ENCODE measurements at regions not wholly inside any gene's neighbourhood (a gene's known extent, or its start where the extent isn't known, plus 50 kb on each side); places are given as distances from the start of the nearest gene placed in this dataset.
"Not testable (repeated sequence)": the region's sequence is repeated elsewhere in the genome, so short reads cannot be mapped to it uniquely, and the experiment has no call there.

DNA sequence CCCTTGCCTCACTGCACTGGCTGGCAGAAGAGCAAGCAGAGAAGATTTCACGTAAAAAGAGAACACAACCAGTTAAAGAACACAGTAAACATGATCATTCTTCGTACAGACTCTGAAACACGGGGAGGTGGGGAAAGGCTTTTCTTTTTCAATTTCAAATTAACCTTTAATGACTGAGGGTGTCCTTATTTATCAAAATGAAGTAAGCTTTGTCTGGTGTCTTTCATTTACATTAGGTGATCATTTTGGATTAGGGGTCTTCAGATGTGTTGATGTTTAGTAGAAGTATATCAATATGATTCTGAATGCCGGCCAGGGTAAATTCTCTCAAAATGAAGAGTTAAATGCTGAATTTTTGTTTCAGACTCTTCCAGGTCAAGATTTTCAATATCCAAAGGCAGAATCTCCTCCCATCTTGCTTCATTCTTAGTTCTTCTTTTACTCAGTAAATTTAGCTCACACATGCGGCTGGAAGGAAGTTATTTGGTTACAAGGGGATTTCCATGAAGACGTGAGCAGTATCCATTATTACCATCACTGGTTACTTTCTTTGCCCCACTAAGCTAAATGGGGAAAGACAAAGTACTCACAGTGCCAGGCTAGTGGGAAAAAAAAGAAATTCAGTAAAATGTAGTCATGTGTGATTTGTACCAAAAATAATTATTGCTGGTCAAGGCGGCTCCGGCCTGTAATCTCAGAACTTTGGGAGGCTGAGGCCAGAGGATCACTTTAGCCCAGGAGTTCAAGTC is 272.2 kb upstream of the NR2F2 start:
- no peak for DNase-seq (ENCODE audit: low read depth)

DNA sequence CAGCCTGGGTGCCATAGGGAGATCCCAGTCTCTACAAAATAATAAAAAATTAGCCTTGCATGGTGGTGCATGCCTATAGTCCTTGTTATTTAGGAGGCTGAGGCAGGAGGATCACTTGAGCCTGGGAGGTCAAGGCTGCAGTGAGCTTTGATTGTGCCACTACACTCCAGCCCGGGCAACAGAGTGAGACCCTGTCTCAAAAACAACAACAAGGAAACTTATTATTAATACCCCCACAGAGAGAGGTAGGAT is 271.7 kb upstream of the NR2F2 start:
- not testable (repeated sequence) for DNase-seq (ENCODE audit: low read depth)

DNA sequence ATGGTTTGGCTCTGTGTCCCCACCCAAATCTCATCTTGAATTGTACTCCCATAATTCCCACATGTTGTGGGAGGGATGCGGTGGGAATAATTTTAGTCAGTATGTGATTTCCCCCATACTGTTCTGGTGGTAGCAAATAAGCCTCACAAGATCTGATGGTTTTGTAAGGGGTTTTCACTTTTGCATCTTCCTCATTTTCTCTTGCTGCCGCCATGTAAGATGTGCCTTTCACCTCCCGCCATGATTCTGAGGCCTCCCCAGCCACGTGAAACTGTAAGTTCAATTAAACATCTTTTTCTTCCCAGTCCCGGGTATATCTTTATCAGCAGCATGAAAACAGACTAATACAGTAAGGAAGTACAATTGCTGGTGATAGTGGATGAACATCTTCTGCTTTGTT is 269.9 kb upstream of the NR2F2 start:
- DNase-seq (ENCODE audit: low read depth): not testable (repeated sequence)

DNA sequence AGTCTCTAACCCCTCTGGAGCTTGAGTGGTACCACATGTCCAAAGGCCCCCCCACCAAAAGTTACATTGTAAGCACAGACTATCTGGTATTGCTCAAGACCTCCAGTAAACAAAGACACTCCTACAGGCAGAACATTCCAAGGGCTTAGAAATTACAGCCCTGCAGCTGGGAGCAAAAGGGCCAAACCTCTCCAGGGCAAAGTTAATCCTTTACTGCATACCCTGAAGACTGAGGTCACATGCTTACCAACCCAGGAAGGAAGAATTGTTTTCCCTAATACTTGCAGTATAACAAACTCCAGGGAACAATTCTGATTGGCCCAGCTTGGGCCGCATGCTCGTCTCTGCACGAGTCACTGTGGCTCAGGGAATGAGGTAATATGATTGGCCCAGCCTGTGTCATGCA is 266.1 kb upstream of the NR2F2 start:
- no peak for DNase-seq (ENCODE audit: low read depth)

DNA sequence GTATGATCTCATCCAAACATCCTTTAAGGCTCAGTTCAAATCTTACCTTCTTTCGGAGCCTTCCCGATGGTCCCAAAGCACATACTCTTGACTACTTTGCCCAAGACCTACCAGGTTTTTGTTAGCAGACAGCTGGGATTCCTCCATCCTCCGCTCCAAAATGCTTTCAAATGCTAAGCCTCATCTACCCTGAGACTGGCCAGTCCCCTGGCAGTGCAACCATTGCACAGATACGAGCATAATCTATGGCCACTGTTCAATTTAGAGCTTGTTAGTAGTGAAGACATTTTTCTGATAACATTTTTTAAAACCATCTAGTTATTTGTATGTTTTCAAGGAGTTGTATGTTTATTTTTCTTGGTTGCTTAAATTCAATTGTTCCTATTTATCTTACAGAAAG is 264.4 kb upstream of the NR2F2 start:
- DNase-seq (ENCODE audit: low read depth): no peak

DNA sequence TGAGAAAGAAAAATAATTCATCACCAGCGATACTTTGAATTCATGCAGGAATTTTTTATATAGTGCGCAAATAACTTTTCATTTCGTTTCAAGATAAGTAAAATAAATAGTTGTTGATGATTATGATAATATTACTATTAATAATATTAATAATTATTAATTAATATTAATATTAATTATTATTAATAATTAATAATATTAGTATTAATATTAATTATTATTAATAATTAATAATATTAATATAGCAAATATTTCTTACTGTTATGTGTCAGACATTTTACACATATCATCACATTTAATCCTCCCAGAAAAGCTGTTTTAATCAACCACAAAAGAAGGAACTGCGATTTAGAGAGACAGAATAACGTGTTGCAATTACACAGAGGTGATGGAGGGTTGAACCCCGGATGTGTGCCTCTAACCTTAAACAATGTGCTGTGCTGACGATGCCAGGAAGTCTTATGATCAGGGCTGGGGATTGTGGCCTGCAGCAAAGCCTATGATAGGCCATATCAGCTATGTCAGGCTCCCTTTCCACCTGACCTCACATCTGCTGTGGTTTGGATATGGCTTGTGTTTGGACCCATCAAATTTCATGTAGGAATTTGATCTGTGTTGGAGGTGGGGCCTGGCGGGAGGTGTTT is 263.5 kb upstream of the NR2F2 start:
- DNase-seq (ENCODE audit: low read depth): no peak

DNA sequence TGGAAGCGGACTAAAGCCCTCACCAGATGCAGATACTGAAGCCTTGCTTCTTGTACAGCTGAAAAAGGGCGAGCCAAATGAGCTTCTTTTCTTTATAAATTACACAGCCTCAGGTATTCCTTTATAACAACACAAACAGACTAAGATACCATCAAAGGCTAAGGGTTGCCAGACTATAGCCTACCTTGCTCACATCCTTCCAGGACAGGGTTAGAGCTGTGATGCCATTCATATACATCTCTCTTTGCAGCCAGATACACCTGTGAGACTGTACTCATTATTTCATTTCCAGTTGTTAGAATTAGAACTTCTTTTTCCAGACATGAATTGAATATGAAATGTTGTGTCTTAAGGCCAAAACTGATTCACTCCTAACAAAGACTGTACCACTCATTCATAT is 262.8 kb upstream of the NR2F2 start:
- DNase-seq (ENCODE audit: low read depth): no peak

DNA sequence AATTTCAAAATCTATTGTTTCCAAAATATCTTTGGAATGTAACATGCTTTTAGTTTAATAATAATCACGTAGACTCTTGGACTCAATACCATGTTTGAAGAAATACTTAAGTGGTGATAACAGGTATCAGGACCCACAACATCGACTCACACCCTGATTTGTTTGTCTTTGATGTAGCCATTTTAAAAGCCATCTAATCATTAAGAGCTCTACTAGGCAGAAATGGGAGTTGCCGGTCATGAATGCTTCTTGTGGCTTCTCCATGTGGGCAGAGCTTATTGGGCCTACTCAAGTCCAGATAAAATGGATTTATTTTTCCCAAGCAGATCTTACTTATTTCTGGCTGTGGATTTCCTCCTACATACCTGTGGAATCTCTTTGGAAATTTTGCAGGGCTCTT is 261.6 kb upstream of the NR2F2 start:
- no peak for DNase-seq (ENCODE audit: low read depth)

DNA sequence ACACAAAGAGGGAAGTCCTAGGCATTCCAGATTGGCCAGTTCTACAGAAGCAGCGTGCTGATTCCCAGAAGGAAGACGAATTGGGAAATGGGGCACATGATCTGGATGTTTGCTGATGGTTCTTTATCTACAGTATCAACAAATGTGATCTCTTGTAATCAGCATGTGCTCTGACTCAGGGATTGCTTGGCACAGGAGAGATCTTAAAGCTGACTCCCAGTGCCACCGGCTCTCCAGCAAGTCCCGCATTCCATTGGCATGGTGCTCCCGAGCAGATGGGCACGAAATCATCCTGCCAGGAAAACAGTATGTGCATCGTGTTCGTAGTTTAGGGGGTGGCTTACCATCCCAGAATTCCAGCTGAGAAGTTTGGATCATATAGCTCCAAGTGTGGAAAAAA is 259.9 kb upstream of the NR2F2 start:
- no peak for DNase-seq (ENCODE audit: low read depth)

DNA sequence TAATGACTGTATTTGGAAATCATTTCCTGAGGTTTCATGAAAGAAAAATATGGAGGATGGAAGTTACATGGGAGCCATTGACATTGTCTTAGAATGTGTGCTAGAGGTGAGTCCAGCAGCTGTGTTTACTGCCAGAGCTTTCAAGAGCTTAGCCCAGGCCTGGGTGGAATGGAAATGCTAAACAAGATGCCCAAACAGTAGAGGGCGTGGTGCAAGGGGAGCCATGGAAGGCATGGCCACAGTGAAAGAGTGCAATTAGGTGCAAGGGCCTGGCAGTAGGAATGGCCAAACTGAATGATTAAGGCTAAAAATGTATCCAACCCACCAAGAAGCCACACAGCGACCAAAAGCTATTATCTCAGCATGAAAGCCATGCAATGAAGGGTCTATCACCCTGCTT is 257.7 kb upstream of the NR2F2 start:
- DNase-seq (ENCODE audit: low read depth): no peak

DNA sequence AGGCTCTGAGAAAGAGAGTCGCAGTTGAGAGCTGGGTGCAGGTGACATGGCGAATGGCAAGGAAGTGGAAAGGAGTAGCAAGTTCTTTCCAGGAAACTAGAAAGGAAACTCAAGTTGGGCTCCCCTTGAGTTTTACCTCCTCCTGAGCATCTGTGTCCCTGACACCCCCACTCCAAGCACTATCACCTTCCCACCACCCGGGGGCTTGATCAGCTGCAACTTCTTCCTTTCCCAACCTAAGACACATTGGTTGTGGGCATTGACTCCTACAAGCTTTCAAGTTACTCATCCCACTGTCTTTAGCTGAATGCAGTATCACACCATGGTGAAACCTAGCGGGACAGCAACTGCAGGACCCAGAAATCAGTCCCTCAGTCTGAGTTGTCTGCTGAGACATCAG is 256.6 kb upstream of the NR2F2 start:
- DNase-seq (ENCODE audit: low read depth): no peak

DNA sequence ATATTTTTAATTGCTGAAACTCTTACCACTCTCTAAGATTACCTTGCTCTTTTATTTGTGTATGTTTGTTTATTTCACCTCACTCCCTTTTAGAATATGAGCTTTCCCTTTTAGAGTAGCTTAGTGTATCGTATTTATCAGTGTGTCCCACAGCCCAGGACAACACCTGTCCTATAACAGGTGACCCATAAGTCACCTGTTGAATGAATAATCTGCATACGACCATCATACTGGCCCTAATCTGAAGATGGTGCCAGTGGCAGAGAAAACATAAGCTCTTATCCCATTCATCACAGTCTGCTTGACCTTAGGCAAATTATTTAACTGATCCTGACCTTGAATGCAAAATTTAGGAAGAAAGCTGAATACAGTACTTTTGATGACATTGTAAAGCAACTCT is 254.6 kb upstream of the NR2F2 start:
- no peak for DNase-seq (ENCODE audit: low read depth)

DNA sequence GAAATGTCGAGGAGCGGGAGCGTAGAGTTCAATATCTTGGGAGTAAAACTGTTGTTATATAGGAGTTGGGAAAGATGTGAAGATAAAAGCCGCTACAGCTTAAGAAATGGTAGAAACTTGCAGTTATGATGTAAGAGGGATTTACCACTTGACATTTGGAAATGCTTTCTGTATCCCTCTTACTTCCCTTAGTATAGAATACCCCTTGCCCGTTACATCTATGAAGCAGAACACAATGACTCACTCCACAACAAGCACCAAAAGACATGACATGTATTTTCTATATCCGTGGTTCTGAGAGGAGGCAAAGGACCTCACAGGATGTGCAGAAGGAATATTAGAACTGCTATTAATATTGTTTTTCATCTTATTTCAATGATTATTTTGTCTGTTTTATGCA is 254.2 kb upstream of the NR2F2 start:
- no peak for DNase-seq (ENCODE audit: low read depth)

DNA sequence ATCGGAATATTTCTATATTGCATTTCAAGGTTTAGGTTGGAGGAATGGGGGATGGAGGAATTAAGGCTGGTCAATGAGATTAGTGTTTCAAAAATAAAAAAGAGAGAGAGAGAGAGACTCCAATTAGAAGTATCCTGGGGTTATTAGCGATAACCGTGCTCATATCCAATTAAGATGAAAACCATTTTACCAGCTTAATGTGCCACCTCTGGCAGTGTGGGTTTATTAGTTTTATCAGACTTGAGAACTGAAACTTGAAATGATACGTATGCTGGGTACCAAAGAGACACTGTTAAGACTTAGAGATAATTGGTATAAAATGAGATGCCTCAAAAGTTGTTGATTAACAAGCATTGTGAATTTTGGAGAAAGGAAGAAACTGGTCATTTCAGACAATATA is 251.5 kb upstream of the NR2F2 start:
- DNase-seq (ENCODE audit: low read depth): no peak

DNA sequence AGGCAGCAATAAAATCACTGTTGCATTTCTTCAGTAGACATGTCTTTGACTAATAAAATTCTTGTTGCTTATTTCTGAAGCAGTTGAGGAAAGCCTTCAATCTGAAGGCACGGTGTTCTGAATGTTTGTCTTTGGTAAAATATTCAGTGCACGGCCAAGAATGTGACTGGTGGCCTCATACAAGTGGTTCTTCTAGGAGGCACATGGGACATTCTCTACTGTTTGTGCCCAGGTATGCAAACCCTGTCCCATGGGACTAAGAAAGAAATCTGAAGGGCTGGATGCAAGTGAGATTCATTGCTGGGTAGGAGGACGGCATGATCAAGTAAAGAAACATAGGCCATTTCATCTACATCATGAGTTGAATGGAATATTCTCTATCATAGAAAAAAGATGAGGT is 250.6 kb upstream of the NR2F2 start:
- DNase-seq (ENCODE audit: low read depth): no peak

DNA sequence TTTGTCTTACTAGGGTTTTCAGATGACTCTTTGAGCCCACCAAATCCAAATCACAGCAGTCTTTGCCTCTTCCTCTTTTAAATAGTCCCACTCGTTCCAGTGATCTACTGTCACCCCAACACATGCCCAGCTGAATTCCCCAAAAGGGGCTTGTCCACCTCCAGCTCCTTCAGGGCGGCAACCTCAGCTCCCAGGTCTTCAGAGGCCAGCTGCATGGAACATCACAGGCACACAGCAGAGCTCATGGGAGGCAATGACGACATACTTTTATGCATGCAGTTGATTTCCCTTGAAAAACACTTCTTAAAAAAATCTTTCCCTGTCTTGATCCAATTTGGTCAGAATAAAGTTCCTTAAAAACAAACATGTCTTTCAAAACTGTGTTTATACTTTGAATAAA is 244.3 kb upstream of the NR2F2 start:
- DNase-seq (ENCODE audit: low read depth): no peak

DNA sequence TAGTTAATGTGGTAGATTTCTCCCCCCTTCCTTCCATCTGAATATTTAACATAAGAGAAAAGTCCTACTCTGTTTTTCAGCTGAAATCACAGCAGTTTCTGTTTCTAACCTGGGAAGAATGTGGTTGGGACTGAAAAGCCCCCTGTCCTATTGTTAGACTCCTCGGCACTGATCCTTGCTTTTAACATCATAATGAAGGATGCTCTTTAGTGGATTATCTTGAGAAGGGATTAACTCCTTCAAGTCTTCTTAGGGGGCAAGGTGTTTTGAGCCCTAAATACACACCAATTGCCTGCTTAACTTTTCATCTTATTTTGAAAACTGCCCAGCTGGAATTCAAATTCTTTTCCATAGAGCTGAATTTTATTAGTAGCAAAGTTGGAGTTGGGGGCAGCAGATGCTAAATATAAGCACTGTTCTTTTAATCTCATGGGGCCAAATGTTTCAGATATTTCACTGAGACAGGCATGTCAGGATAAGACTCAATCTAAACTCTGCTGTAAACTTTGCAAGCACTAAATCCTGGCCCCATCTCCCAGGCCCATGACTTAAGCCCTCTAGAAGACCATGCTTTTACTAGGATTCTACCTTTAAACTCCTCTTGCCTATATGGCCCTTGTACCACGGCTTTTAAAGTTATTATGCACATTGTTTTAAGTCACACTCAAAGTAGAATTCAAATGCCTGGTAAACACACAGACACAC is 243.2 kb upstream of the NR2F2 start:
- DNase-seq (ENCODE audit: low read depth): no peak

DNA sequence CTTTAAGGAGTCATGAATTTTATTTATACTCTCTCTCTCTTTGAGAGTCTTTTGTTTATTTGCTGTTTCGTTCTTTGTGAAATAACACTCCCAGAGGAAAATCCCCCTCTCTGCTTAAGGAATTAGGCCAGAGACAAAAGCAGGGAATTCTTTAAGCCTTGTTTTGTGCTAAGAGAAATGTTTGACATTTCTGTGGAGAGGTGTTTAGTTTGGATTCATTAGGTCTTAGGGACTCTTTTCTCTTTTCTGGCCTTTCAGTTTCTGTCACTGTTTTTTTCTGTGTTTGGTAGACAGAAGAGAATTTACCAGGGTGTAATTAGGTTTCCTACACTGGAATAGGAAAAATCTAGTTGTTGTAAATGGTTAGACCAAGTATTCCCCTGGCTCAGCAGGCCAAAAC is 241.8 kb upstream of the NR2F2 start:
- DNase-seq (ENCODE audit: low read depth): no peak

DNA sequence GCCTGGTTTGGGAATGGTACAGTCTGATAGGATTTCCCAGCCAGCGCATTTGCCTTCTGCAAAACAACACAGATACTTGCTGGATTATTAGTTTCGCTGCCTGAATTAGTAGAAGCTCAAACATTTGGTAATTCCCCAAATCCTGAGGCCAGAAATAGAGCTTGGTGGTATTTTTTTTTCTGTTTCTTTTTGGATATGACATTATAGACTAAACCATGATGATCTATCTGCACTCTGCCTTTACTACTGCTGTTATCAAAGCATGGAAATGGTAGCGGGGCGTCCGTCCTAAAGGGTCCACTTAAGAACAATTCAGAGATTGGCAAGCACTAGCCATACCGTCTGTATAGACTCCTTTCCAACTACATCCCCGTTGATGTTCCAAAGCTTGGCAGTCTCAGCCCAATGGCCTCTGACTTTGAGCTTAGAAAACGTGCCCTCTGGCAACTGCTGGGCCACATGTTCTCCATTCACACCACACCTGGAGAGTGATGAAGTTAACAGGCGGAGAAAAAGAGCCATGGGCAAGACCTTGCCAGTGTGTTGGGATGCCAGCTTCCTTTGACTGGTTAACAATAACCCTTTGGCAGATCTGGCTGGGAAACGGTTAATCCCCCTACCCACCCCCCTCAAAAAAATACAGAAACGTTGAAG is 241.0 kb upstream of the NR2F2 start:
- DNase-seq (ENCODE audit: low read depth): no peak

DNA sequence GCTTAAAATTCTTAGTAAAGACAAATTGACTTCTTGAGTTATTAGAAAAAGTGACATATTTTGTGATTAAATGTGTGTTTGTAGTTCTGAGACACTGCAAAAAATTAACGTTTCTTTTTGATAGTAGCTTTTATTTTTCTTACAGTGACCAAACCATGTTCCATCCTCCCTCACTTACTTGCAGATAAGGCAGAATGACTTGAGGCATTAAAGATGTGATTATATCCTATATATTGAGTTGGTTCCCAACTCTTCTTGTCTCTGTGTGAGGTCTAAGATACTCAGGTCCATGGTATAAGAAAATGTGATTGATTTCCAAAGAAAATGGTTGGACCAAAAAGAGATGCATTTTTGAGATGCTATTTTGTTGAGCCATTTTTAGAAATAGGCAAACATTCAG is 238.3 kb upstream of the NR2F2 start:
- no peak for DNase-seq (ENCODE audit: low read depth)

DNA sequence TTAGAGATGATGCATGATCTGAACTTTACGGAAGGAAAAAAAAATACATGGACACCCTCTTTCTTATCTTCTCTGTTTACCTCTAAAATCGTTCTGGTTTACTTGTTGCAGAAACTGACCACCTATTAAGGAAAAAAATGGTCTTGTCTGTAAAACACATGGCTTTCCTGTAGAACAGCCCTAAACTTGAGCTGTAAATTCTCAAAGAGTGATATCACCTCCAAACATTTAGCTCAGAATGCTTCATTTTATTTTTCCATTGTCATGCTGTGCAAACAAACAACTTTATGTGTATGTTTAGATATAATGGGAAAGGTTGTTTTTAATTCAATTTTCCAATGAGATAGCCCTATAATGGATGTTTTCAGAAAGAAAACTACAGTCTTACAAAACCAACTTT is 237.4 kb upstream of the NR2F2 start:
- DNase-seq (ENCODE audit: low read depth): no peak

DNA sequence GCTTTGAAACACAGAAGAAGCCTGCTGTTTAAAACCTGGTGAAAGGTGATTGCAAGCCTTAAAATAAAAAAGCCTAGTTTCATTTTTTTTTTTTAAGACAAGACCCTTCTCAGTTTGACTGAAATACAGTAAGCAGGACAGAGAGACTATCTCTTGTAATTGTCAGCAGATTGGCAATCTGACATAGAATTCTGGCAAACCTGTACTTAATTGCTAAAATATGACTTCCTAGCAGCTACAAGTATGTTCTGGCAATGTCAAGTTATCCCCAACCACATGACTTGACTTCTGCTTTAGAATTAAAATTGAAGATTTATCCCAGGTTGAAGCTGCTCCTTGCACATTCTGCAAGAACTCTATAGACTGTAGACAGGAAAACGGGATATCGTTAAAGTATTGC is 232.8 kb upstream of the NR2F2 start:
- no peak for DNase-seq (ENCODE audit: low read depth)

DNA sequence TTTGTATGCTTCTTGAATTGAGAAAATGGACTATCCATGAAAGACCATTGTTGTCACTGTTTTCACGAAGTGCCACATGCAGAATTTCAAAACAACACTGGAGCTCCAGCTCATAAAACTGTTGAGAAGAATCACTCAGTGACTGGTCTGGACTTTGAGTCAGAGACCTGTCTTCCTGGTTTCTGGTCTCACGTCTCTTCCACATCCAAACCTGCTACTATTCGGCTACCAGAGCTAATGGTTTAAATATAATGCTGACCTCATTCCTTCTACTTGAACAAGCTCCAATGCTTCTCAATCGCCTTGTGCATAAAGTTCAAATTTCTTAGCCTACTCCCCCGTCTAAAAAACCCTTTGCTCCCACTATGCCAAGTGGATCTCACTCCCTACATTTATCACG is 227.9 kb upstream of the NR2F2 start:
- DNase-seq (ENCODE audit: low read depth): no peak

All from activated T-cell treated with anti-CD3 and anti-CD28 coated beads for 48 hours (primary cell).